HepG2 (cell line): ENCODE measurements at regions not wholly inside any gene's neighbourhood (a gene's known extent, or its start where the extent isn't known, plus 50 kb on each side); places are given as distances from the start of the nearest gene placed in this dataset.

Experiments
- DNMT1 ChIP-seq: sonication (generic); formaldehyde crosslinking; IDR thresholded peaks from 2 replicates; pipeline ENCODE4 v1.5.1; 2020; ENCODE audit warnings: mild to moderate bottlenecking, missing genetic modification reagents
- EED ChIP-seq: sonication (generic); formaldehyde crosslinking; IDR thresholded peaks from 2 replicates; pipeline ENCODE4 v1.5.0; 2020; ENCODE audit warnings: mild to moderate bottlenecking, missing genetic modification reagents
- FIP1L1 ChIP-seq: fragments of 200-400 bp; formaldehyde crosslinking; IDR thresholded peaks from 2 replicates; pipeline ENCODE4 v1.6.1; 2018; ENCODE audit warnings: low read depth, mild to moderate bottlenecking, low read length, moderate library complexity, borderline replicate concordance; ENCODE audit not compliant: insufficient read depth
- GTF3A ChIP-seq: sonication (generic); formaldehyde crosslinking; conservative IDR thresholded peaks from 2 replicates; pipeline ENCODE4 v1.4.0; 2020; ENCODE audit warnings: mild to moderate bottlenecking, missing genetic modification reagents
- HES4 ChIP-seq: sonication (generic); formaldehyde crosslinking; IDR thresholded peaks from 2 replicates; pipeline ENCODE4 v1.9.0; 2021; ENCODE audit warnings: mild to moderate bottlenecking, missing genetic modification reagents, borderline replicate concordance
- IKZF1 ChIP-seq: fragments of 450-650 bp; IDR thresholded peaks from 2 replicates; pipeline ENCODE4 v1.7.1; 2016
- KDM3A ChIP-seq: IDR thresholded peaks from 2 replicates; pipeline ENCODE4 v1.6.1; 2018; ENCODE audit warnings: low read depth, missing compliant biosample characterization
- KDM6A ChIP-seq: IDR thresholded peaks from 2 replicates; pipeline ENCODE4 v1.6.1; 2016; ENCODE audit warnings: low read depth
- MED8 ChIP-seq: sonication (generic); formaldehyde crosslinking; IDR thresholded peaks from 2 replicates; pipeline ENCODE4 v1.8.1; 2023; ENCODE audit warnings: mild to moderate bottlenecking, missing genetic modification reagents; ENCODE audit not compliant: insufficient replicate concordance
- PCBP1 ChIP-seq: fragments of 200-400 bp; formaldehyde crosslinking; IDR thresholded peaks from 2 replicates; pipeline ENCODE4 v1.6.1; 2017; ENCODE audit warnings: mild to moderate bottlenecking, low read depth, low read length, borderline replicate concordance
- PCBP2 ChIP-seq: fragments of 200-400 bp; formaldehyde crosslinking; optimal IDR thresholded peaks from 2 replicates; pipeline ENCODE3; 2018; ENCODE audit warnings: low read length, low read depth; ENCODE audit not compliant: poor library complexity, severe bottlenecking
- SALL1 ChIP-seq: sonication (generic); formaldehyde crosslinking; IDR thresholded peaks from 2 replicates; pipeline ENCODE4 v1.8.0; 2022; ENCODE audit warnings: mild to moderate bottlenecking, missing genetic modification reagents
- TOE1 ChIP-seq: sonication (generic); formaldehyde crosslinking; IDR thresholded peaks from 2 replicates; pipeline ENCODE4 v1.4.0; 2020; ENCODE audit warnings: mild to moderate bottlenecking, missing genetic modification reagents
- XRCC5 ChIP-seq: fragments of 200-400 bp; formaldehyde crosslinking; optimal IDR thresholded peaks from 2 replicates; pipeline ENCODE3; 2017; ENCODE audit warnings: mild to moderate bottlenecking, low read length
- ZBTB8A ChIP-seq: sonication (generic); formaldehyde crosslinking; IDR thresholded peaks from 2 replicates; pipeline ENCODE4 v1.4.0; 2020; ENCODE audit warnings: mild to moderate bottlenecking, low read depth, missing genetic modification reagents, borderline replicate concordance
- ZNF12 ChIP-seq: sonication (generic); formaldehyde crosslinking; IDR thresholded peaks from 2 replicates; pipeline ENCODE4 v1.5.0; 2020; ENCODE audit warnings: missing genetic modification reagents
- ZNF263 ChIP-seq: sonication (generic); formaldehyde crosslinking; IDR thresholded peaks from 2 replicates; pipeline ENCODE4 v1.4.0; 2020; ENCODE audit warnings: missing genetic modification reagents
- ZNF558 ChIP-seq: sonication (generic); formaldehyde crosslinking; IDR thresholded peaks from 2 replicates; pipeline ENCODE4 v1.9.0; 2022; ENCODE audit warnings: mild to moderate bottlenecking, missing genetic modification reagents, borderline replicate concordance
- ZNF572 ChIP-seq: sonication (generic); formaldehyde crosslinking; IDR thresholded peaks from 2 replicates; pipeline ENCODE4 v1.5.1; 2020; ENCODE audit warnings: mild to moderate bottlenecking, missing genetic modification reagents
- ZNF670 ChIP-seq: sonication (generic); formaldehyde crosslinking; IDR thresholded peaks from 2 replicates; pipeline ENCODE4 v1.8.0; 2022; ENCODE audit warnings: mild to moderate bottlenecking, missing genetic modification reagents, borderline replicate concordance
- ZNF780A ChIP-seq: sonication (generic); formaldehyde crosslinking; IDR thresholded peaks from 2 replicates; pipeline ENCODE4 v1.8.0; 2022; ENCODE audit warnings: mild to moderate bottlenecking, missing genetic modification reagents, moderate library complexity
- ZNF83 ChIP-seq: sonication (generic); formaldehyde crosslinking; IDR thresholded peaks from 2 replicates; pipeline ENCODE4 v1.4.0; 2020; ENCODE audit warnings: missing genetic modification reagents, mild to moderate bottlenecking, borderline replicate concordance
- ZSCAN21 ChIP-seq: sonication (generic); formaldehyde crosslinking; IDR thresholded peaks from 2 replicates; pipeline ENCODE4 v1.8.0; 2022; ENCODE audit warnings: mild to moderate bottlenecking, missing genetic modification reagents, moderate library complexity, borderline replicate concordance
- TF ChIP-seq, protein P1 (sequence below): sonication (generic); formaldehyde crosslinking; IDR thresholded peaks from 2 replicates; pipeline ENCODE4 v1.8.0; 2022; ENCODE audit warnings: missing genetic modification reagents, mild to moderate bottlenecking, inconsistent platforms, borderline replicate concordance
- TF ChIP-seq, protein P2 (sequence below): sonication (generic); formaldehyde crosslinking; IDR thresholded peaks from 2 replicates; pipeline ENCODE4 v1.5.0; 2020; ENCODE audit warnings: mild to moderate bottlenecking, missing genetic modification reagents, moderate library complexity
- TF ChIP-seq, protein P3 (sequence below): sonication (generic); formaldehyde crosslinking; IDR thresholded peaks from 2 replicates; pipeline ENCODE4 v1.9.0; 2022; ENCODE audit warnings: low read depth, missing genetic modification reagents
- TF ChIP-seq, protein P4 (sequence below): sonication (generic); formaldehyde crosslinking; IDR thresholded peaks from 2 replicates; pipeline ENCODE4 v1.4.0; 2020; ENCODE audit warnings: missing genetic modification reagents

DNA sequence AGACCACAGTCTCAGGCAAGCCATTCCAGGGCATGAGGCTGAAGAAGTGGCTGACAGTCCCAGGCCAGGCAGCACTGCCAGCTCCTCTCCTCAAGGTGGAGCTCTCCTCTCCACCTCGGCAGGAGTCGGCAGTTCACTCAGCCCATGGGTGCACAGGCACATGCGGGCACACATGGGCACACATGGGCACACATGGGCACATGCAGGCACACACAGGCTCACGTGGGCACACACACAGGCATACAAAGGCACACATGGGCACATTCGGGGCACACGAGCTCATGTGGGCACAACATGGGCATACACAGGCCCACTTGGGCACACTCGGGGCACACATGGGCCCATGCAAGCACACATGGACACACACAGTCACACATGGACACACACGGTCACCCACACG lies 65.3 kb upstream of the TAF1B start (continued):
- TF ChIP-seq DNMT1 (CRISPR knock-in tag) (no peak), XRCC5 (peak; percentile 73), PCBP1 (no peak), ZNF572 (CRISPR knock-in tag) (no peak; the same call in 1 of the 2 replicates), MED8 (CRISPR knock-in tag) (no peak), ZNF670 (CRISPR knock-in tag) (no peak), KDM3A (CRISPR knock-in tag) (0 out of 2 replicates have a peak, but pooled peaks have one; percentile 28), ZNF263 (CRISPR knock-in tag) (no peak), ZNF780A (CRISPR knock-in tag) (no peak), PCBP2 (no peak), HES4 (CRISPR knock-in tag) (no peak), TOE1 (CRISPR knock-in tag) (no peak), EED (CRISPR knock-in tag) (no peak), ZNF558 (CRISPR knock-in tag) (no peak), KDM6A (CRISPR knock-in tag) (no peak), SALL1 (CRISPR knock-in tag) (peak; percentile 26; the same call in 1 of the 2 replicates), FIP1L1 (no peak), GTF3A (CRISPR knock-in tag) (no peak), ZBTB8A (CRISPR knock-in tag) (no peak), ZNF83 (CRISPR knock-in tag) (no peak), IKZF1 (no peak), ZSCAN21 (CRISPR knock-in tag) (no peak), ZNF12 (CRISPR knock-in tag) (no peak)
- TF ChIP-seq, protein P1, sequence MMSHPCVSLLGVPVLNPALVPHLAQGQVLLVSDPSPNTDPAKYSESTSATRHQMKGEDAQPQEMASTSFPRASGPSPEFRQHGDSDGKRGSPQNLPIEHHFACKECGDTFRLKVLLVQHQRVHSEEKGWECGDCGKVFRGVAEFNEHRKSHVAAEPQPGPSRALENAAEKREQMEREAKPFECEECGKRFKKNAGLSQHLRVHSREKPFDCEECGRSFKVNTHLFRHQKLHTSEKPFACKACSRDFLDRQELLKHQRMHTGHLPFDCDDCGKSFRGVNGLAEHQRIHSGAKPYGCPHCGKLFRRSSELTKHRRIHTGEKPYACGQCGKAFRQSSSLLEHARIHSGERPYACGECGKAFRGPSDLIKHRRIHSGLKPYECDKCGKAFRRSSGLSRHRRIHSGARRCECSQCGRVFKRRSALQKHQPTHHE (CRISPR knock-in tag) = no peak
- TF ChIP-seq, protein P2, sequence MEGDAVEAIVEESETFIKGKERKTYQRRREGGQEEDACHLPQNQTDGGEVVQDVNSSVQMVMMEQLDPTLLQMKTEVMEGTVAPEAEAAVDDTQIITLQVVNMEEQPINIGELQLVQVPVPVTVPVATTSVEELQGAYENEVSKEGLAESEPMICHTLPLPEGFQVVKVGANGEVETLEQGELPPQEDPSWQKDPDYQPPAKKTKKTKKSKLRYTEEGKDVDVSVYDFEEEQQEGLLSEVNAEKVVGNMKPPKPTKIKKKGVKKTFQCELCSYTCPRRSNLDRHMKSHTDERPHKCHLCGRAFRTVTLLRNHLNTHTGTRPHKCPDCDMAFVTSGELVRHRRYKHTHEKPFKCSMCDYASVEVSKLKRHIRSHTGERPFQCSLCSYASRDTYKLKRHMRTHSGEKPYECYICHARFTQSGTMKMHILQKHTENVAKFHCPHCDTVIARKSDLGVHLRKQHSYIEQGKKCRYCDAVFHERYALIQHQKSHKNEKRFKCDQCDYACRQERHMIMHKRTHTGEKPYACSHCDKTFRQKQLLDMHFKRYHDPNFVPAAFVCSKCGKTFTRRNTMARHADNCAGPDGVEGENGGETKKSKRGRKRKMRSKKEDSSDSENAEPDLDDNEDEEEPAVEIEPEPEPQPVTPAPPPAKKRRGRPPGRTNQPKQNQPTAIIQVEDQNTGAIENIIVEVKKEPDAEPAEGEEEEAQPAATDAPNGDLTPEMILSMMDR (CRISPR knock-in tag) = peak; percentile 81
- TF ChIP-seq, protein P3, sequence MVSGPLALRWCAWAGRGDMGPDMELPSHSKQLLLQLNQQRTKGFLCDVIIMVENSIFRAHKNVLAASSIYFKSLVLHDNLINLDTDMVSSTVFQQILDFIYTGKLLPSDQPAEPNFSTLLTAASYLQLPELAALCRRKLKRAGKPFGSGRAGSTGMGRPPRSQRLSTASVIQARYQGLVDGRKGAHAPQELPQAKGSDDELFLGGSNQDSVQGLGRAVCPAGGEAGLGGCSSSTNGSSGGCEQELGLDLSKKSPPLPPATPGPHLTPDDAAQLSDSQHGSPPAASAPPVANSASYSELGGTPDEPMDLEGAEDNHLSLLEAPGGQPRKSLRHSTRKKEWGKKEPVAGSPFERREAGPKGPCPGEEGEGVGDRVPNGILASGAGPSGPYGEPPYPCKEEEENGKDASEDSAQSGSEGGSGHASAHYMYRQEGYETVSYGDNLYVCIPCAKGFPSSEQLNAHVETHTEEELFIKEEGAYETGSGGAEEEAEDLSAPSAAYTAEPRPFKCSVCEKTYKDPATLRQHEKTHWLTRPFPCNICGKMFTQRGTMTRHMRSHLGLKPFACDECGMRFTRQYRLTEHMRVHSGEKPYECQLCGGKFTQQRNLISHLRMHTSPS (CRISPR knock-in tag) = peak; percentile 96
- TF ChIP-seq, protein P4, sequence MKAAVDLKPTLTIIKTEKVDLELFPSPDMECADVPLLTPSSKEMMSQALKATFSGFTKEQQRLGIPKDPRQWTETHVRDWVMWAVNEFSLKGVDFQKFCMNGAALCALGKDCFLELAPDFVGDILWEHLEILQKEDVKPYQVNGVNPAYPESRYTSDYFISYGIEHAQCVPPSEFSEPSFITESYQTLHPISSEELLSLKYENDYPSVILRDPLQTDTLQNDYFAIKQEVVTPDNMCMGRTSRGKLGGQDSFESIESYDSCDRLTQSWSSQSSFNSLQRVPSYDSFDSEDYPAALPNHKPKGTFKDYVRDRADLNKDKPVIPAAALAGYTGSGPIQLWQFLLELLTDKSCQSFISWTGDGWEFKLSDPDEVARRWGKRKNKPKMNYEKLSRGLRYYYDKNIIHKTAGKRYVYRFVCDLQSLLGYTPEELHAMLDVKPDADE = no peak
